GM19468 (cell line): ENCODE measurements at regions not wholly inside any gene's neighbourhood (a gene's known extent, or its start where the extent isn't known, plus 50 kb on each side); places are given as distances from the start of the nearest gene placed in this dataset.

ENCODE experiments used
- ATAC-seq: cut with Tn5 transposase; IDR thresholded peaks from one replicate; pipeline ENCODE4 v1.9.1; 2021; ENCODE audit warnings: mild to moderate bottlenecking, moderate library complexity, moderate number of reproducible peaks; ENCODE audit not compliant: unreplicated experiment; ENCODE audit errors: extremely low read depth

- ATAC-seq: no peak
Measured at GRCh38 chr5:171644536-171644935, 141.1 kb upstream of the SMIM23 start.

DNA sequence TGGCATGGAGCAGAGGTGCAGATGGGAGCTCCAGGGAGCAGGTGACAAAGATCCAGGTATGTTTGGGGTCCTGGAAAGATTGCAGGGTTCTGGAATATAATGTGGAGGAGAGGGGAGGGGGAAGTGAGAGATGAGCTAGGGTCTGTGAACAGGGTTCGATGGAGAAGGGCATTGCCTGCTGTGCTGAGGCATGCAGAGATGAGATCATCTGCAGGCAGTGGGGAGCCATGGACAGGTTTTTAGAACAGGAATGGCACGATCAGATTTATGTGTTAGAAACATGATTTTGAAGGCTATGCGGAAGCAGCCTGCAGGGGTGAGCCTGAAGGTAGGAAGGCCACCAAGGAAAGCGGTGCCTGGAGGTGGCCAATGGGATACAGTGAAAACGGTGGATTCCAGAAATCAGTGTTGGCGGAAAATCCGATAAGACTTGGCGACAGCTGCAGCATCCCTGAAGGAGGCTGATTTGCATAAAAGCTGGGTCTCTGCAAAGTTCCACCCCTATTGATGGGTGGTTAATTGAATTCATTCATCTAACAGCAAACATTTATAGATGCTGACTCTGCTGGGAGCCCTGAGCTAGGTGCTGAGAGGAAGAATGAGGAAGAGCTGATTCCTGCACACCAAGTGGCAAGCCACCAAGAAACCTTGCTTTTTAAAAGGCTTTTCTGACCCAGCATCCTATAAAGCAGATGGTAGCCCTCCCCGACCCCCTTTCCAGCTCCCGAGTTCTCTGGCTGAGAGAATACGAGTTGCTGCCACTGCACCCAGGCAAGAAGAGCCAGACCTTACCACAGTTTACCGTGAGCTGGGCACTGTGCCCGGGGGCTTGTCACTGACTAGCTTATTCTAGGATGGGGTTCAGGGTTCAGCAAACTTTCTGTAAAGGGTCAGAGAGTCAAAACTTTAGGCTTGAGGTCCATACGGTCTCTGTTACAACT lies 139.2 kb upstream of the SMIM23 start:
- ATAC-seq: no peak

GRCh38 chr5:171647043-171647903 lies 138.3 kb upstream of the SMIM23 start:
- ATAC-seq: no peak

GRCh38 chr5:171647904-171648260 lies 137.7 kb upstream of the SMIM23 start:
- ATAC-seq: no peak

- no peak for ATAC-seq
Measured at GRCh38 chr5:171648279-171649074, 137.1 kb upstream of the SMIM23 start.

GRCh38 chr5:171649075-171649401 lies 136.6 kb upstream of the SMIM23 start:
- no peak for ATAC-seq

DNA sequence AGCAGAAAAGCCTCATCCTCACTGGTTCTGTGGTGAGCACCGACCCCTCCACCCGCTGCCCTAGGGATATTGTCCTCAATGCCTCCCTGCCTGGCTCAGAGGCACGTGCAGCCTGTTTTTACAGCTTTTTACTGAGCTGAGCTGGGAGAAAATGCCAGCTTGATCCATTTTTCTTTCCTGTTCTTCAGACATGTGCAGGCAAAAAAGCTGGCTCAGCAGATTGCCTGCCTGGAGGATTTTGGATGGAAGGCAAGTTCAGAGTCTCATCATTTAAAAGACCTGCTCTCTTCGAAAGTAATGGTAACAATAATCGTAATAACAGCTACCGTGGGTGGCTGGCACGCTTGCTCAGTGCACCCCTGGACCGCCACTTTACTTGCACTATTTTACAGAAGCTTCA lies 135.0 kb upstream of the SMIM23 start:
- ATAC-seq: no peak

- no peak for ATAC-seq
Measured at GRCh38 chr5:171651102-171651501, 134.5 kb upstream of the SMIM23 start.

DNA sequence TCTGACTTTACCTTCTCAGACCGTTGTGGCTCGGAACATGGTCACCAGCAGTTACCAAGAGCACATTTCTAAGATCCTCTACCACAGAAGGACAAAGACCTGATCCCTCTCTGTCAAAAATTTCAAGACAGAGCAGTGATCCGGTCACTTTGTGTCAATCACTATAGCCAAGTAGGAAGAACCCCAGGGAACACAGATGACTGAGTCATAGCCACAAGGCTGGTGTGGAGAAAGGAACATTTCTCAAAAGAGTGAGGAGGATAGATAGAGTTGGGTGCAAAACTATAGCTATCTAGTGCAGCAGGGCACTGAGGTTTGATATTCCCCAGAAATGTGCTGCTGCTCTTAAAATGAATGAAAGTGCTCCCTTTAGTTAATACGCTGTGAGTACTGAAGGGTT lies 130.7 kb upstream of the SMIM23 start:
- ATAC-seq: no peak

- no peak for ATAC-seq
Measured at GRCh38 chr5:171657473-171657872, 128.1 kb upstream of the SMIM23 start.

DNA sequence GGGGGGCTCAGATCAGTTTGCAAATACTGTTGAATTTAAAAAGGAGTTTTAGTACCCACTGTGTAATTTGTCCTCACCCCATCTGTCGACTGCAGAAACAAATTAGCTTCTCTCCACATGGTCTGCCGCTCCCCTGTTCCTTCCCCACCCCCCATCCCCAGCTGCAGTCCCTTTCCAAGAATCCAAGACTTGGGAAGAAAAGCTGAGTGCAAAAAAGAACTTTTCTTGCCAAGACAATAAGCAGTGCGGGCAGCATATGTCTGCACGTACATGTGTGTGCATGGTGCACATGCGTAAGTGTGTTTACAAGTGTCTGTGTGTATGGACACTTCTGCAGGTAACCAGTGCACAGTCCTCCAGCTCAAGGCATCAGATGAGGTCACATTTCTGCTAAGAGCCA lies 125.7 kb upstream of the SMIM23 start:
- no peak for ATAC-seq

- no peak for ATAC-seq
Measured at GRCh38 chr5:171660434-171660833, 125.2 kb upstream of the SMIM23 start.

DNA sequence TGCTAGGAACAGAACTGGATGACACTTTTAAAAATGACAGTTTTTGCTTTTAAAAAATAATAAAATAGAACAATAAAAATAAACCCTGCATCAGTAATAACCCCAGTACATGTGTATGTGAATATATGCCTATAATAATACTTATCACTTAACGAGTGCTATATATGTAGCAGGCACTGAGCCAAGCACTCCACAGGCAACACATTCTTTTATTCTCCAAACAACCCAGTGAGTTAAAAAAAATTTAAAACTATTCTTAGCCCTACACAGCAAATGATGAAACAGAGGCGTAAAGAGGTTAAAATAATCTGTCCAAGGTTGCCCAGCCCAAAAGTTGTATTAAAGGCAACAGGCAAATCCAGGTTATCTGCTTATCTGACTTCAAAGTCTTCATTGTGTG lies 124.5 kb upstream of the SMIM23 start:
- no peak for ATAC-seq

GRCh38 chr5:171663311-171664085 lies 122.1 kb upstream of the SMIM23 start:
- ATAC-seq: no peak

- no peak for ATAC-seq
Measured at GRCh38 chr5:171664489-171664888, 121.1 kb upstream of the SMIM23 start.

DNA sequence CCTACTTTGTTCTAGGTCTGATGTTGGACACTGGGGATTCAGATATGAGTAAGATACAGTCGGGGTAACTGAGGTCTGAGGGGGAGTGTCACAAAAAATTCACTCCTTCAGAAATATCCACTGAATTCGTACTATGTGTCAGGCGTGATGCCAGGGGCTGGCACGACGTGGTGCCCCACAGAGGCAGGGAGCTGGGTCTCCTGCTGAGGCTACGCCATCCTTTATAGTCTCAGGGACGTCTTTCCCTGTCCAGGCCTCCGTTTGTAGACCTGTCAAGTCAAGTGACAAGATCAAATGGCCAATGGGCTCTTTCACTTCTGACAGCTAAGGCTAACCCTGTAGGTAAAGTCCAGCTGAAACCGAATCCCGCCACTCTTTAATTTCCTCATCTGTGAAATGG lies 118.8 kb upstream of the SMIM23 start:
- ATAC-seq: no peak

- no peak for ATAC-seq
Measured at GRCh38 chr5:171667341-171668096, 118.1 kb upstream of the SMIM23 start.

- ATAC-seq: no peak
Measured at GRCh38 chr5:171668097-171668412, 117.6 kb upstream of the SMIM23 start.

GRCh38 chr5:171669571-171669970 lies 116.0 kb upstream of the SMIM23 start:
- no peak for ATAC-seq
